HL-60 (cell line): ENCODE measurements at regions not wholly inside any gene's neighbourhood (a gene's known extent, or its start where the extent isn't known, plus 50 kb on each side); places are given as distances from the start of the nearest gene placed in this dataset.

Source experiments
- DNase-seq, 2 experiments: peaks; one replicate each; pipeline ENCODE4 v3.0.0-alpha.2; 2010 to 2020; ENCODE audit warnings: low read depth in 1 of 2, low spot score in 1 of 2
- H3K27ac ChIP-seq: fragments of 250-450 bp; sonication (Bioruptor Pico); replicated peaks from 2 replicates; pipeline ENCODE4 v1.5.1; 2020; ENCODE audit warnings: mild to moderate bottlenecking, moderate library complexity
- H3K27me3 ChIP-seq: fragments of 250-450 bp; sonication (Bioruptor Pico); 2 replicates; pipeline ENCODE4 v1.5.1; 2021; ENCODE audit warnings: mild to moderate bottlenecking, moderate library complexity; ENCODE audit not compliant: insufficient read depth, poor library complexity, severe bottlenecking
- H3K4me3 ChIP-seq: replicated peaks from 2 replicates; pipeline ENCODE4 v1.5.1; 2011; ENCODE audit warnings: mild to moderate bottlenecking, control low read depth, low read length; ENCODE audit not compliant: insufficient read depth
- CTCF ChIP-seq: IDR thresholded peaks from one replicate; pipeline ENCODE4 v1.5.1; 2011; ENCODE audit warnings: low read length, control low read depth, inconsistent platforms; ENCODE audit not compliant: insufficient read depth
- GABPA ChIP-seq: IDR thresholded peaks from 2 replicates; pipeline ENCODE4 v1.6.1; 2012; ENCODE audit warnings: low read depth
- POLR2AphosphoS5 ChIP-seq: IDR thresholded peaks from 2 replicates; pipeline ENCODE4 v1.6.1; 2012; ENCODE audit warnings: low read depth
- REST ChIP-seq: IDR thresholded peaks from 2 replicates; pipeline ENCODE4 v1.6.1; 2012; ENCODE audit warnings: low read depth; ENCODE audit not compliant: insufficient replicate concordance
- SPI1 ChIP-seq: IDR thresholded peaks from 2 replicates; pipeline ENCODE4 v1.6.1; 2012; ENCODE audit warnings: low read depth, mild to moderate bottlenecking, borderline replicate concordance

GRCh38 chr4:152009031-152009670, 248.3 kb upstream of the GATB start:
- H3K27ac ChIP-seq = no peak overlapping the region
- H3K4me3 ChIP-seq = no peak overlapping the region
- DNase-seq = no peak
- no peaks in the 10 kb centered on the region for H3K27me3 ChIP-seq
- no peak for TF ChIP-seq SPI1

- TF ChIP-seq REST = no peak
- TF ChIP-seq SPI1 = no peak
- no peak for TF ChIP-seq POLR2AphosphoS5
- TF ChIP-seq GABPA = no peak
- TF ChIP-seq CTCF = no peak
- Histone ChIP-seq H3K4me3 (no peak overlapping the region), H3K27me3 (no peaks in the 10 kb centered on the region), H3K27ac (no peak overlapping the region)
- no peak for DNase-seq
These were observed 246.3 kb upstream of the GATB start for GRCh38 chr4:152007111-152007510.

DNA sequence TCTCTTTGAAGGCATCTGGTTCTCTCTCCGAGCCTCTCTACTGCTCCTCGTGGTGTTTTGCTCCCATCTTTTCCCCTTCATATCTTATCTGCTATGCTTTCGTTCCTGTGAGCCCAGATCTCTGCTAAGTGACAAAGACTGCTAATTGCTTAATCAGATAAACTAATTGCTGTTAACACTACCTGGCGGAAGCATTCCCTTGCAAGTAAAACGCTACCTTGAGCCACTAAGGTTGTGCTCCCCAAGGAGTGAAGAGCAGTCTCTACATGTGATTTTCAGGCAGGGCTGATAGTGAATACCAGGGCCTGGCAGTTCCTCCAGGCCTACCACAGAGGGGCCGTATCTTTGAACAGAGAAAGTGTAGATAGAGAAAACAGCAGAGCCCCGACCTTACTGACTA, 244.0 kb upstream of the GATB start:
- no peak for DNase-seq
- Histone ChIP-seq H3K27ac (no peak overlapping the region), H3K27me3 (no peaks in the 10 kb centered on the region), H3K4me3 (no peak overlapping the region)
- TF ChIP-seq REST = no peak
- no peak for TF ChIP-seq POLR2AphosphoS5
- TF ChIP-seq GABPA = no peak
- no peak for TF ChIP-seq CTCF
- TF ChIP-seq SPI1 = no peak

DNA sequence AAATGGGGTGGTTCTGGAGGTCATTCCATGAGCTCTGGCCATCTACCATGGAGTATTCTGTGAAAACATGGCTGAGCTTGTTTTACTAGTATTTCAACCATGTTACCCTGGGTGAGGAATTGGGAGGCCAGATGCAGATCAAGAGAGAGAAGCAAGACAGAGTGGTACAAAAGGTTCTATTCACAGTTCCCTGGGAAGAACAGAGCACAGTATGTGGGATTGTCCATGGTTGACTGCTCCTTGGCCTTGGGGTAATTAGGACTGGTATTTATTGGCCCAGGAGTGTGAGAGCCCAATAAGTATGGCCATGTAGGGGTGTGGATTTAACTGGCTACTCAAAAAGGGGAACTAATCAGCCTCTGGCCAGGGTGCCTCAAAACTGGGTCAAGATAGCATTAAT, 239.7 kb upstream of the GATB start:
- Histone ChIP-seq H3K27me3 (no peaks in the 10 kb centered on the region), H3K4me3 (no peak overlapping the region), H3K27ac (no peak overlapping the region)
- TF ChIP-seq SPI1 (no peak), REST (no peak), CTCF (no peak), GABPA (no peak), POLR2AphosphoS5 (no peak)
- no peak for DNase-seq
